ENCODE measurements at regions not wholly inside any gene's neighbourhood (a gene's known extent, or its start where the extent isn't known, plus 50 kb on each side); places are given as distances from the start of the nearest gene placed in this dataset.

DNA sequence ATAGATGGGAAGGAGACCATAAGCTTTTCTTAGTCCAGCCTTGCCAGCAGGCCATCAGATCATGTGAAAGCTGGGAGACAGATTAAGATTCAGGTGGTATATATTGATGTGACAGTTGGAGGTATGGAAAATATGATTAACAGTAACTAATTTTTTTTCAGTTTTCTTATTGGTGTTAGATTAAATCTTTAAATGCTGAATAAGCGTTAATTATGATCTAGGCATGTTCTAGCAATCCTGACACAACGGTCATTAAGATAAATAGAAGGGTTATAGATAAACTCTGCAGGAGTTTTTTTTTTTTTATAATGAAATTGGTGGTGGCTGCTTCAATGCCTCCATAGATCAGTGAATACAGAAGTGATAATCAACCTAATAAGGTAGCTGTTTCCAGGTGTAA lies 649.5 kb upstream of the TENM3 start:
- dilution Hi-C loops (cut with HindIII; ENCODE audit: low sequenced_read_pairs, unreplicated experiment): no loop called here
- Histone ChIP-seq H3K9me1 (ENCODE audit: insufficient read depth, low read length) (no peaks in the 10 kb centered on the region), H3K4me3 (ENCODE audit: insufficient read depth, low read depth, low read length) (no peak overlapping the region), H3K14ac (replicated peaks; ENCODE audit: low read depth, low read length) (no peak overlapping the region), H3K27me3 (ENCODE audit: control insufficient read depth, insufficient read depth, low read length) (no peaks in the 10 kb centered on the region), H3K18ac (ENCODE audit: low read depth, low read length) (no peak overlapping the region), H3K56ac (ENCODE audit: extremely low read depth, insufficient read depth, low read length) (no peak overlapping the region), H3K23ac (ENCODE audit: low read depth, low read length) (no peak overlapping the region), H3K9me3 (ENCODE audit: control insufficient read depth, insufficient read depth, low read length) (no peaks in the 10 kb centered on the region), H3K4me1 (ENCODE audit: control insufficient read depth, insufficient read depth, low read length) (no peaks in the 10 kb centered on the region), H2BK120ac (ENCODE audit: low read depth, low read length) (no peak overlapping the region), H2BK15ac (ENCODE audit: low read depth, low read length) (no peak overlapping the region), H2AK5ac (ENCODE audit: low read depth, low read length) (no peak overlapping the region), H3K9ac (ENCODE audit: low read depth, low read length) (no peak overlapping the region), H2BK5ac (ENCODE audit: low read depth, low read length, poor library complexity, severe bottlenecking) (no peak overlapping the region), H2AFZ (replicated peaks; ENCODE audit: low read length, poor library complexity) (no peak overlapping the region), H2BK20ac (ENCODE audit: low read depth, low read length) (no peak overlapping the region), H3K79me1 (ENCODE audit: low read depth in 1 of 2, low read length in 2 of 2) (no peaks in the 10 kb centered on the region), H3K27ac (ENCODE audit: insufficient read depth, low read length) (no peak overlapping the region), H4K20me1 (ENCODE audit: insufficient read depth, low read length) (no peaks in the 10 kb centered on the region), H3K4ac (ENCODE audit: low read depth, low read length) (no peak overlapping the region), H3K36me3 (ENCODE audit: control insufficient read depth, insufficient read depth, low read length) (no peaks in the 10 kb centered on the region), H4K5ac (ENCODE audit: low read depth, low read length) (no peak overlapping the region), H2AK9ac (replicated peaks; ENCODE audit: low read depth, low read length, poor library complexity) (no peak overlapping the region), H3K4me2 (ENCODE audit: low read depth, low read length) (no peak overlapping the region), H4K8ac (ENCODE audit: low read depth in 2 of 2, low read length in 2 of 2) (no peak overlapping the region), H4K91ac (ENCODE audit: insufficient read depth, low read depth, low read length) (no peak overlapping the region)
- ATAC-seq (ENCODE audit: low read depth) (no peak), DNase-seq (no peak)
- CTCF ChIA-PET: no interaction called here
- intact Hi-C loops (cut with micrococcal nuclease): no loop called here
- BruUV-seq (replicated peaks): no TSS peak
- TF ChIP-seq, protein P1, sequence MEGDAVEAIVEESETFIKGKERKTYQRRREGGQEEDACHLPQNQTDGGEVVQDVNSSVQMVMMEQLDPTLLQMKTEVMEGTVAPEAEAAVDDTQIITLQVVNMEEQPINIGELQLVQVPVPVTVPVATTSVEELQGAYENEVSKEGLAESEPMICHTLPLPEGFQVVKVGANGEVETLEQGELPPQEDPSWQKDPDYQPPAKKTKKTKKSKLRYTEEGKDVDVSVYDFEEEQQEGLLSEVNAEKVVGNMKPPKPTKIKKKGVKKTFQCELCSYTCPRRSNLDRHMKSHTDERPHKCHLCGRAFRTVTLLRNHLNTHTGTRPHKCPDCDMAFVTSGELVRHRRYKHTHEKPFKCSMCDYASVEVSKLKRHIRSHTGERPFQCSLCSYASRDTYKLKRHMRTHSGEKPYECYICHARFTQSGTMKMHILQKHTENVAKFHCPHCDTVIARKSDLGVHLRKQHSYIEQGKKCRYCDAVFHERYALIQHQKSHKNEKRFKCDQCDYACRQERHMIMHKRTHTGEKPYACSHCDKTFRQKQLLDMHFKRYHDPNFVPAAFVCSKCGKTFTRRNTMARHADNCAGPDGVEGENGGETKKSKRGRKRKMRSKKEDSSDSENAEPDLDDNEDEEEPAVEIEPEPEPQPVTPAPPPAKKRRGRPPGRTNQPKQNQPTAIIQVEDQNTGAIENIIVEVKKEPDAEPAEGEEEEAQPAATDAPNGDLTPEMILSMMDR (conservative IDR thresholded peaks at IDR 0.05; ENCODE audit: low read depth, low read length): no peak
- TF ChIP-seq MAFK (IDR thresholded peaks at IDR 0.05; ENCODE audit: low read depth, low read length): peak; percentile 92
- POLR2A ChIA-PET (ENCODE audit: unreplicated experiment): no interaction called here
- no CpG with 5 or more reads among the region's 2 CpGs for WGBS, 2 experiments (ENCODE audit: extremely low coverage in 2 of 2, insufficient read length in 1 of 2)
- in situ Hi-C loops (cut with MboI; ENCODE audit: low sequenced_read_pairs): no loop called here

All from IMR-90 (cell line).